GM19467 (cell line): ENCODE measurements at regions not wholly inside any gene's neighbourhood (a gene's known extent, or its start where the extent isn't known, plus 50 kb on each side); places are given as distances from the start of the nearest gene placed in this dataset.

Experiments
- ATAC-seq: cut with Tn5 transposase; IDR thresholded peaks from one replicate; pipeline ENCODE4 v1.9.1; 2021; ENCODE audit warnings: mild to moderate bottlenecking, moderate library complexity; ENCODE audit not compliant: unreplicated experiment

DNA sequence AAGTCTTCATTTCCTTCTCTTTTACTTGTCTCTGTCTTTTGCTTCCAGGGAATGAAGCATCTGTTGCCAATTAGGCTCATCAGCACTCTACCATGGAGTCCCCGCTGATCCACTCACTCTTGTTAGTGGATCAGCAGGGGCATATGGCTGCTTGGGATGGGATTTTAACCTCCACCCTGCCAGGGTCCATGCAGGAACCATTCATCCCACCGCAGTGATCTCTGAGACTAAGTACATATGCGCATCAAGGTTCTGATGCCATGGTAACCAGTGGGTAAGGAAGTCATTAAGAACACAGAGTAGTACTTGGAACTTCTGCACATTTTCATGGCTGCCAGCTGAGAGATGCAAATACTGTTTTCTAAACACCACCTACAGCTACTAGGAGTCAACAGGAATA is 374.0 kb upstream of the ALCAM start:
- no peak for ATAC-seq

DNA sequence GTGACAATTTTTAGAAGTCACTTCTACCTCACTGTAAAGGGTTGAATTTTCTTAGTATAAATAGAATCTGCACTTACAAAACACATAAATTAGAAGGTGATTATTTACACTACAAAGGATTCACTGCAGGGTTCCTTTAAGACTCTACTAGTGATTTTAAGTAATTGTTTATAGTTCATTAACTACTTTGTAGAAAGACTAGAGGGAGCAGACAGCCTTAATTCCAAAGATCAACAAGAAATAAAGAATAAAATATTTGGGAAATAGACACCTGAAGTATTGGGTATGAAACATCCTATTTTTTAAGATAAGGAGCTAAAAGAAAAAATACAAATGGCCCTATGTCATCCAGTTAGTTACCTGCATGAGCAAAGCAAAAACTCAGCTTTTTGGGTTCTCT is 360.5 kb upstream of the ALCAM start:
- ATAC-seq = no peak

DNA sequence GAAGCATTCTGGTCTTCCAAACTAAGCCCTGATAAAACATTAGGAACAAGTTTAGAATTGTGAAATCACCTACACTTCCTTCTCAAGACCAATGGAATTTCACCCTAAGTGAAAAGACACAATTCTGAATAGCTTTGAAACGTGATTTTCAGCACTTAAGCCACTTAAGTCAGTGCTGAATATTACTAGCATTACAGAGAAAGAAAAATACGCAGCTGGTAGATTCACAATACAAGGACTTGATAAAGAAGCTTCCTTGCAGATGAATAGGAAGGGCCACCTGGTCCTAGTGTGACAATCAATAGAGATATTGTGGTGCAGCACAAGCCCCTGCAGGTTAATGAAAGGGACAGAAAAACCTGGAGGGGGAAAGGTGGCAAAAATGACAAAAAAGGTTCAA is 353.1 kb upstream of the ALCAM start:
- ATAC-seq = no peak

DNA sequence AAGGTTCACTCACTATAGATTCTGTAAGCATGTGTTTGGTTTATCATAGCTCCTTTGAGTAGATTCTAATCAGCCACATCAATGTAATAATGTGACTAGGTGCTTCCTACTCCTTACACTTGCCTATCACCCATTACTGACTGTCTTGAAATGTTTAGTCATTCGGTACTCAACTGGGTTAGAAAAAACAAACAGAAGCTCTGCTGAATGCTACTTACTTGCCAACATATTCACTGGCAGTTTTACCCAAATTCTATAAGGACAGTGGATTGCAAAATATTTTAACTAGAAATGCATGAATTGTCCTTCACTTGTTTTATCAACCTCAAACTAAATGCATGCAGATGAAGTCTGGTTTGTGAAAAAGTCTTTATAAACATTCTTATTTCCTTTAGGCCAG is 352.1 kb upstream of the ALCAM start:
- no peak for ATAC-seq

DNA sequence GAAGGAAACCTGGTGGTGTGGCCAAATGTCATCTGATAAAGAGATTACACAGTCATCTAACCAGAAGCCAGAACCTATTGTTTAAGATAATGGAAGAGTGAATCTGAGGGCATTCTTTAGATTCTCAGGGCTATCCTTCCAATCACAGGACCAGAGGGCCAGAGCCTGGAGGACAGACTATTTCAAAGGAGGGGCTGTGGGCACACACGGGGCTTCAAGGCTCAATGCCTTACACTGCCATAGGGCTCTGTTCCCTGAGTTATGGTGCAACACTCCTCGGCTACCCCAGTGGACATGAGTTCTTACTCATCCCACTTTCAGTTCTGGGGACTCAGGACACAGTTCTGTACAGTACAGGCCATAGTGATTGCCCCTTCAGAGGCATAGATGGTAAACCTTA is 343.9 kb upstream of the ALCAM start:
- ATAC-seq = no peak

DNA sequence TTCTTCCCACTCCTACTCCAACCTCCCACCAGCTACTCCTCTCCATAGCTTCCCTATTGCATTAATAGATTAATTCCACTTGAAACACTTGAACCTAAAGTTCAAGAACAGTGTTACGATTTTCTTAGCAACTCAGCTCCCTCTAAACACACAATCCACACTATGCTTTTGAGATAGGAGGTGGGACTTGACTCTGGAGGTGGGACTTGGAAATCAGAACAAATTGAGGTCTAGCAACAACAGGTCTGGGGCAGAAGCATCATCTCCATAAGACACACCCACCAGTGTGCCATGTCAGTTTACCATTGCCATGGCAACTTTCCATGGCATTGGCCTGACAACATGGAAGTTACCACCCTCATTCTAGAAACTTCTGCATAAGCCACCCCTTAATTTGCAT is 336.5 kb upstream of the ALCAM start:
- ATAC-seq = no peak

DNA sequence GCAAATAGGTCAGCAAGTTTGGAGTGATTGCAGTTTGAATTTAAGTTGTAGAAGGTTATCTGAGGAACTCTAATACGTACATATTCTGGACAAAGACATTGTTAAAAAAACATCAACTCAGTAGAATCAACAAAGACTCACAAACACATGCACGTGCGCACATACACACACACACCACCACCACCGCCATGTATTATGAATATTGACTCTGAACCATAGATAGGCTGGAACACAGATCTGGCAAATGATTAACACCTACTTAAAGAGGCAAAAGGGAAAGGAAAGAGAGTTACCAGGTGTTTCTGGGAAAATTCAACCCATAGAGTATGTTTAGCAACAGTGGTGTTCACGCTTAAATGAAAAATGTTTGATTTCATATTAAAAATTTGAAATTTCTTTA is 334.2 kb upstream of the ALCAM start:
- no peak for ATAC-seq

DNA sequence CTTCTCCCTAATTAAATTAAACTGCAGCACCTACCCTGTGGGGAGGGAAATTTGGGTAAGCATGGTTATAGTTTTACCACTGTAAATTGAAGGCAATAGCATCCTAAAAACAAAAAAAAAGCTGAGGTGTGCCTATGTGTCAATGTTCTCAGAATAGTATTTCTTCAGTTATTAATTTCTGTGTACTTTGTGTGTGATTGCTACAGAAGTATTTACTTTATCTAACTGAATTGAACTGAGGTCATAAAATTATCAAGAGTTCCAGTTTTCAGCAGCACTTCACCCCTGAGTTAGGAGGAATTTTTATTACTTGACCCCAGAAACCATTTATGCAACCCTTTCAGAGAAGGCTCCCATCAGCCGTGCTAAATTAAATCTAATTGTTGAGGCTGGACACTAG is 333.6 kb upstream of the ALCAM start:
- ATAC-seq = no peak

DNA sequence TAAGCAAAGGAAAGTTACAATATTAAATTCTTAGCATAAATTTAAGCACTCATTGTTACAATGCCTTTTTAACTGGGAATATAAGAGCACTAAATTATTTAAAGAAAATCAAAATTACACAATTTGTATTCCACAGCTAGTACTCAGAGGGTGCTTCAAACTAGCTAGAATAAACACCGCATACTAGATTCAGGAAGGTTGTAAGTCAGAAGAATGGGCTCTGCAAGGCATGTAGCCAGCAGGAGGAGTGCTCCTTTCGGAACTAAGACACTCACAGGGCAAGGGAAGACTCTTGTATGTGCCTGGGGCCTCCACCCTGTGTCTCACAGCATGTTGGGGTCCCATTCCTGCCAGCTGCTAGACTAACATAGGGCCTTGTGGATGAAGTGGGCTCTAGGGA is 327.7 kb upstream of the ALCAM start:
- no peak for ATAC-seq

DNA sequence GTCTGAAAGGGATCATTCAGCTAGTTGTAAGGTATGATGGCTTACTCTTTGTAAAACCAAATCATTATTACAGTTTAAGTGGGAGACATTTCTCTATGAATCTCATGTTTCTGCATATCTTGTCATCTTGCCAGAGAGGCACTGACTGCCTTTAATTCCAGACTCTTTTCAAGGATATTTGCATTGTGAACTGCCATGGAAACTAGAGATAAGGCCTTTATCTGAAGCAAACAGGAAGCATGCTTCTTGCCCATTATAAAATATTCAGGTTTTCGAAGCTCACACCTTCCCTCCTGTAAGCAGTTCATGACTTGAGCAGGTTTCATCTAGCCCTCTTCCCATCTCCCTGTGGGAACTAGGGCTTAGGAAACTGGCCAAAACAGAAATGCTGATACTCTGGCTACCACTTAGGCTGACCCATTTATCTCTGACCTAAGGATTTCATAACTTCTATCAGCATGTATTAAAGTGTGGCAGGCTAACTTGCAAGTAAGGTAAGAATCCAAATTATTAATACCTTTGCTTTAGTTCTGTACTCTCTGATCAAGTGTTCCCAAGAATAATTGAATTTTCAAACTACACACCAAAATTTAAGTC is 326.6 kb upstream of the ALCAM start:
- ATAC-seq = no peak

DNA sequence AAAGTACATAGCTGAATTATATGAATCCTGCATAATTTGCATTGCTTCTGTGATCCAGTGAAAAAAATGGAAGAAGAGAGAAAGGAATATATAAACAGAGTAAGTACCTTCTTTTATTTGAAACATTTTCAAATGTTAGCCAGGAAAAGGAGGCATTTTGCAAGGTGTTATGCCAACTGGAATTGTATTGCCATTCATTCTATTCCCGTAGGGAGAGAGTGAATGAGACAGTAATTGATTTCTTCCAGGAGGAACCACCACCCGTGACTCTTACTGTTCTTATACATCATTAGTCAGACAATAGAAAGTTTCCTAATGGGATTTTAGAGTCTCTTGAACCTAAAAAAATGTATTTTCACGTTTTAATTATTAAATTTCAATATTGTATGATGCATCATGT is 324.1 kb upstream of the ALCAM start:
- ATAC-seq = no peak

DNA sequence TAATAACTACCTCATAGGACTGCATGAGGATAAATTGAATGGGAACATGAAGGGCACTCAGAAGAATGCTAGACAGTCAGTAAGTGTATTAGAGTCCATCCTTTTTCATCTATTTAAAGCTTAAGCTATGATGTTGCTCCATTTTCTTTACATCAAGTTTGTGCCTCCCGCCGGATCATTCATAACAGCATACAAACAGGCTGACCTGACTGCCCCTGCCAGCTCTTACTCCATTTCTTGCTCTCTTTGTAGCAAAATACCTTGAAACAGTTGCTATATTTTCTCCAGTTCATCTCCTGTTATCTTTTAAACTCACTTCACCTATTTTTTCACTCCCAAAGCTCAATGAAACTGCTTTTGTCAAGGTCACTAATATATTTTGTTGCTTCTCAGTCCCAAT is 315.6 kb upstream of the ALCAM start:
- ATAC-seq = no peak

DNA sequence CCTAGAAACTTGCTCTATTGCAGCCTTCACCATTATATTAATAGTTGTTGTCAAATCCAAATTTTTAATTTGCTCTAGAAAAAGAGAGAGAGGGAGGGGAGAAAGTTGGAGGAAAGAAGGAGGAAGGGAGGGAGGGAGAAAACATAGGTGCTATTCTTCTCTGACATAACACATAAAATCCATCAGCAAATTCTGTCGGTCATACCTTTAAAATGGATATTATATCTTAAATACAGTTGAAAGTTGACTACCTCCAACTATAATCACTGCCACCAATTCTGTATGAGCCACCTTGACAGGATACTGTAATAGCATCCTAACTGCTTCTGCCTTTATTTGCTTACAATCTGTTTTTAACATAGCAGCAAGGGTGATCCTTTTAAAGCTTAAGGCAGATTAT is 314.7 kb upstream of the ALCAM start:
- no peak for ATAC-seq

DNA sequence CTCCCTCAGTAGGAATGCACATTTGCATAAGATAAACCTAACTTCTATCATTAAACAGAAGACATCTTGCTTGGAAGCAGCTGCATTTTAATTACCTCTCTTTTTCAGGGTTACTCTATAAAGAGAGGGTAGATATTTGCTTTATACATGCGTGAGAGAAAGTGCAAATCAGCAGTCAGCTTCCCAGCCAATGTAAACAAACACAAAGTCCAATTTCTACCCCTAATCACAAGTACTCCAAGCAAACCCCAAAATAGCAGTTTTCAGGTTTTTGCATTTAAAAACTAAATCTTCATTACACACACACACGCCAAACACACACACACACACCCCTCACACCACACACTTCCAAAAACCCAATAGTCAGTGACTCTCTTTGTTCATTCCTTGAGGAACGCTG is 303.9 kb upstream of the ALCAM start:
- no peak for ATAC-seq

DNA sequence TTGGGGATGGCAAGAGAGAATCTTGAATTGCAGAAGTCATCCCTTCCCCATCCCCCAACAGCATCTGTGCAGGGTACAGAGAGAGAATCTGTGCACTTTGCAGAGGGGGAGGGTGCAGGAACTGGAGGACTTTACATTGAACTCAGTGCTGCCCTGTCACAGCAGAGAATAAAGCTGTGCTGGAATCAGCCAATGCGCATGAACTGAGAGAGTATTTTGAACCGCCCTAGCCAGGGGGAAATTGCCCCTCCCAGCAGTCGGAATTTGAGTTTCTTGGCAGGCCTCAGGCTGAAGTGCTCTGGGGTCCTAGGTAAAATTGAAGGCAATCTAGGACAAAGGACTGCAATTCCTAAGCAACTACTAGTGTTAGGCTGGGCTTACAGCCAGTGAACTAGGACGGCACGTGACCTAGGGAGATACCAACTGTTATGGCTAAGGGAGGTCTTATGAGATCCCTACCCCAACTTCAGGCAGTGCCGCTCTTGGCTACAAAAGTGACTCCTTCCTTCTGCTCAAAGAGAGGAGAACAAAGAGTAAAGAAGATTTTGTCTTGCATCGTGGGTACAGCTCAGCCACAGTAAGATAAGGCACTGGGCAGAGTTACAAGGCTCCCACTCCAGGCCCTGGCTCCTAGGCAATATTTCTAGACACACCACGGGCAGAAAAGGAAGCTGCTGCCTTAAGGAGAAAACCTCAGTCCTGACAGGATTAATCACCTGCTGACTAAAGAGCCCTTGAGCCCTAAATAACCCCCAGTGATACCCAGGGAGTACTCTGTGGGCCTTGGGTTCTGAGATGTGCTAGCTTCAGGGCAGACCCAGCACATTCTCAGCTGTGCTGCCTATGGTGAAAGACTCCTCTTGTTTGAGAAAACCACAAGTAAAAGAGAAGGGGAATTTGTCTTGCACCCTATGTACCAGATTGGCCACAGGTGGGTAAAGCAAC is 300.5 kb upstream of the ALCAM start:
- no peak for ATAC-seq

DNA sequence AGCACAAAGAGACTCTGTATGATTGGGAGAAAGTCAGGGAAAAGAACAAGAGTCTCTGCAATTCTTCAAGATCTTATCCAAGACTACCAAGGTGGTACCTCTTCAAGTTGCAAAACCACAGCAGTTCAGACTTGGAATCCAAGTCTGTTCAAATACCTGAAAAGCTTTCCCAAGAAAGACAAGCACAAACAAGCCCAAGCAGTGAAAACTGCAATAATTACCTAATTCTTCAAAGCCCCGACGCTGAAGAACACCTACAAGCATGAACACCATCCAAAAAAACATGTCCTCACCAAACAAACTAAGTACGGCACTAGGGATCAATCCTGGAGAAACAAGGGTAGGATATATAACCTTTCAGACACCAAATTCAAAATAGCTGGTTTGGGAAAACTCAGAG is 299.3 kb upstream of the ALCAM start:
- ATAC-seq = no peak

DNA sequence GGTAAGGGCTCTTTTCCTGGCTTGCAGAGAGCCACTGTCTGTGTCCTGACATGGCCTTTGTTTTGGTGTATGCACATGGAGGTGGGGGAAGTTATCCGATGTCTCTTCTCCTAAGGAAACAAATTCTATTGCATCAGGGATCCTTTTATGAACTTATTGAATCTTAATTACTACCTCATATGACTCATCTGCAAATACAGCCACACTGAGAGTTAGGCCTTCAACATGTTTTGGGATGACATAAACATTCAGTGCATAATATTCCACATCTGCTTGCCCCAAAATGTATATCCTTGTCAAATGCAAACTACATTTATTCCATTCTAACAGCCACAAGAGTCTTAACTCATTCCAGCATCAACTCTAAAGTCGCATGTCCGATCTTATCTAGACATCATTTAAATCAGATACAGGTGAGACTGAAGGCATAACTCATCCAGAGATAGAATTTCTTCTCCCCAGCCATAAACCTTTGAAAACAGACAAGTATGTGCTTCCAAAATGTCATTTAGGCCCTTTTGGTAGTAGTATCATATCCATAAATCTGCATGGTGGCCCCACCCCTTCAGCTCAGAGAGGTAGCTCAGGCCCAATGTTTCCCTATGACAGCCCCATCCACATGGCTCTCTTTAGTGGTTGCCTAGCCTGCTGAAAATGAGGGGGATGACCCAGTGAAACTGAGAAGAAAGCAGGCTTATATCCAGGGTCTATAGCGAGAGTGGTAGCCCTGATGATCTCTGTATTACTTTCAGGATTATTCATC is 289.5 kb upstream of the ALCAM start:
- no peak for ATAC-seq

DNA sequence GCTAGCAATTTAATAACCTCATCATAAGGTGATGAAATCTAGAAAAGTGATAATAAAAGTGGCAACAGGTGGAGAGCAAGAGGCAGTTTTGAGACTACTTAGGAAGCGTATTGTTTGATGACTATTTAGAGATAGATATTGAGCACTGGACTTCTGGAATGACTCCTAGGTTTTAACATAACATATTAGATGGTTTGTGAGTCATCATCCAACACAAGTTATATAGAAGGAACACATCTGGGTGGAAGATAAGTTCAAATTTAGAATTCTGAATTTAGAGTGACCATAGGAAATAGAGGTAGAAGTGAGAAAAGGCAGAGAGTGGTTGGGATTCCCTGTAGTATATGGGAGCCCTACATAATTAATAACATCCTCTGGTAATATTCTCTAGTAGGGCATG is 282.8 kb upstream of the ALCAM start:
- ATAC-seq = no peak

DNA sequence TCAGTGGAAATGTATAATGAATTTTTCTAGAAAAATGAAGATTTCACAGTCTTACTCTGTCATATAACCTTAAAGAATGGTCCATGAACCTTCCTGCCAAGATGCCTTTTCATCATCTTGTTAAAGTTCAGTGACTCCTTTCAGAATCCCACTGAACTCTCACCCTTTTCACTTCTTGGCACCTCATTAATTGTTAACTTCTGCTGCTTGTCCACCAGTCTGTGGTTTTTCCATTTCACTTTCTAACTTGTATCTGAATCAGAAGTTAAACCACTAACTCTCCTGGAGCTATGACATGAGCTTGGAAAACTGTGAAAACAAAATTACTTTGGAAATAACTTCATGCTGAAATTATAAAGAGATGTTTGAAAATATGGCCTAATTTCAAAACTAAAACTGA is 281.2 kb upstream of the ALCAM start:
- no peak for ATAC-seq

DNA sequence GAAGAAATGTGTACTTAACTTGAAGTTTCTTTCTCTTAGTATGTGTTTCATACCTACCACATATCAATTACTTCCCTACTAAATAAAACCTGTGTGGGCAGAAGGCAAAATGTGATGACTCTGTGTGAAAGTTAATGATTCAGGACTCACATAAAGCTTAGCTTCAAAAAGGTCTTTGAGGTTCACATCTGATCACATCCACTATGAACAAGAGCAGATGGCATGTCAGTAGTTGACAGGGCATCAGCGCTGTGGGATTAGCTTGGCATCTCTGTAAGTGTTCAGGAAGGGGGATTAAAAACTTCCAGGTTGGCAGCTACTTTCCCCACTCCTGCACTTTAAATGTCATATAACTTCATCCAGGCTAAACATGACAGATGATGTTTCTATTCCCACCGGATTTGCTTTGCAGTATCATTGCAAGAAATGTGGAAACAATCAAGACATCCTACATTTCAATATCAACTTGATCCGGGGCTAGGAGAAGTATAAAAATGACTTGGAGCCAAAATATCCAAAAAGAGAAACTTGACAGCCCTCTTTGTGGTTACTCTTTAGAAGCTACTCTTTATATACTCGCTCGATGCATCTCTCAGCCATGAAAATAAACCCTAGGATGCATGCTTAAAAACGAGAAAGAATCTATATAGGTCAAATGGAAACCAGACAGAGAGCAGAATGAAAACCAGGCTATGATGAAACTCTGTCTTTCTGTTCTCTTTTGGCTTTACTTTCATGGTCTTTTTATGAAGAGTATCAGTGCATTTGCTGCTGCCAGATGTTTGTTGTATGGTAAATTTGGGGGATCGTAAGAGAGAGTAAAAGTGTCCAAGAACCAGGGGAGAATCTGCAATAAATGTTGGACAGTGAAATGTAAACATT is 273.1 kb upstream of the ALCAM start:
- no peak for ATAC-seq

DNA sequence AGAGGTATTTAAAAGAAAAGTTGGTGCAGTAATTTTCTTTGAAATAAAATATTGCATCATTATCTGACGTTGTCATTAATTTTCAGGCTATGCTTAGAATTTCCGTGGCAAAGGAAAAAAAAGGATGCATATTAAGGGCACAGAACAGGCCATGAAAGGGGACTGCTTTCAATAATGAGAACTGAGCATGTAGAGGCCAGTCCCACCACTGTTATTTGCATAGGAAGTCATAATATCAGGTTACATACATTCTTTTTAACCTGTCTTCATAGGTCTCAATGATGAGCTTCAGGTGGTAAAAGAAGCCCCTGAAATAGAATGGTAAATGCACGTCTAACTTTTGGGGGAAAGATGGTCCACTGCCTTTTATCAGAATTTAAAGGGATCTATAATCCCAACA is 272.1 kb upstream of the ALCAM start:
- no peak for ATAC-seq
